Mucosa of descending colon (tissue), 3 donors: ENCODE measurements at regions not wholly inside any gene's neighbourhood (a gene's known extent, or its start where the extent isn't known, plus 50 kb on each side); places are given as distances from the start of the nearest gene placed in this dataset.

Source experiments
- ATAC-seq: fragments of 200-7000 bp; cut with Tn5 transposase; one replicate; pipeline ENCODE4 v1.9.1; 2020; ENCODE audit warnings: mild to moderate bottlenecking, moderate library complexity
- DNase-seq, 3 donors: peaks; one replicate each; pipeline ENCODE4 v3.0.0-alpha.2; 2020
- H3K36me3 ChIP-seq: fragments of 200-600 bp; one replicate; pipeline ENCODE4 v1.8.0; 2021; ENCODE audit warnings: low read depth, mild to moderate bottlenecking
- H3K4me1 ChIP-seq: fragments of 200-600 bp; one replicate; pipeline ENCODE4 v1.8.0; 2021; ENCODE audit warnings: low read depth, mild to moderate bottlenecking
- H3K4me3 ChIP-seq: fragments of 200-600 bp; one replicate; pipeline ENCODE4 v1.8.0; 2021; ENCODE audit warnings: mild to moderate bottlenecking
- H3K9me3 ChIP-seq: fragments of 200-600 bp; one replicate; pipeline ENCODE4 v1.8.0; 2021; ENCODE audit warnings: mild to moderate bottlenecking
- intact Hi-C, 2 donors: fragments of 100-400 bp; cut with DNase I in 1 of 2; cut with micrococcal nuclease in 1 of 2; formaldehyde crosslinking; loops; one replicate each; pipeline versions ENCODE4 v1.11.0 to v1.11.1; 2022; cut with DNase I, micrococcal nuclease
- TF ChIP-seq, protein P1 (sequence below): fragments of 200-600 bp; IDR thresholded peaks from one replicate; pipeline ENCODE4 v1.8.0; 2022; ENCODE audit warnings: antibody characterized with exemption, mild to moderate bottlenecking
- donor health status: DM: no; HTN: no; CAD: no; lungs with moderate emphysema.
- donor health status: DM: no; HTN: no; CAD: no.
- donor health status: DM: no; HTN: yes; CAD: no.

- Histone ChIP-seq H3K4me1 (no peaks in the 10 kb centered on the region), H3K36me3 (no peaks in the 10 kb centered on the region), H3K9me3 (no peaks in the 10 kb centered on the region), H3K4me3 (no peak overlapping the region)
- TF ChIP-seq, protein P1, sequence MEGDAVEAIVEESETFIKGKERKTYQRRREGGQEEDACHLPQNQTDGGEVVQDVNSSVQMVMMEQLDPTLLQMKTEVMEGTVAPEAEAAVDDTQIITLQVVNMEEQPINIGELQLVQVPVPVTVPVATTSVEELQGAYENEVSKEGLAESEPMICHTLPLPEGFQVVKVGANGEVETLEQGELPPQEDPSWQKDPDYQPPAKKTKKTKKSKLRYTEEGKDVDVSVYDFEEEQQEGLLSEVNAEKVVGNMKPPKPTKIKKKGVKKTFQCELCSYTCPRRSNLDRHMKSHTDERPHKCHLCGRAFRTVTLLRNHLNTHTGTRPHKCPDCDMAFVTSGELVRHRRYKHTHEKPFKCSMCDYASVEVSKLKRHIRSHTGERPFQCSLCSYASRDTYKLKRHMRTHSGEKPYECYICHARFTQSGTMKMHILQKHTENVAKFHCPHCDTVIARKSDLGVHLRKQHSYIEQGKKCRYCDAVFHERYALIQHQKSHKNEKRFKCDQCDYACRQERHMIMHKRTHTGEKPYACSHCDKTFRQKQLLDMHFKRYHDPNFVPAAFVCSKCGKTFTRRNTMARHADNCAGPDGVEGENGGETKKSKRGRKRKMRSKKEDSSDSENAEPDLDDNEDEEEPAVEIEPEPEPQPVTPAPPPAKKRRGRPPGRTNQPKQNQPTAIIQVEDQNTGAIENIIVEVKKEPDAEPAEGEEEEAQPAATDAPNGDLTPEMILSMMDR = no peak
- no peak for DNase-seq
- intact Hi-C loops = no loop called here
- ATAC-seq = no peak
These were observed 535.8 kb upstream of the KLHL1 start for GRCh38 chr13:70644052-70644451.

DNA sequence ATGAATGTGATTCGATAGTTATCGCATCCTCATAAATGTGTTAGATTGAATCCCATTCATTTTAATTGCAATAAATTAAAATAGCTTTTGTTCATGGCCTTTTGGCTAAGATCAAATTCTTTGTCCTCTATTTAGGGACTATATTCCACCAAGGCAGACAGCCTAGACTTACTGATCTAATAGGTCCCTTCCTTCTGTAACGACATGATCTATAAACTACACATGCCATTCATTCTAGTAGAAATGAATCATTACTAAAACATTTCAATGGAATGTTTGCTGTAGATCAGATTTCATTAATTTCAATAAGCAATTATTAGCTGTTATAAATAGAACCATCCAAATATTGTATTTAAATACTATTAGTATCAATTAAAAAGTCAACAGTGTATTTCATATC, 526.6 kb upstream of the KLHL1 start:
- no peaks in the 10 kb centered on the region for H3K4me1 ChIP-seq
- intact Hi-C loops = no loop called here
- H3K4me3 ChIP-seq = no peak overlapping the region
- TF ChIP-seq, protein P1 = no peak
- H3K9me3 ChIP-seq = no peaks in the 10 kb centered on the region
- no peaks in the 10 kb centered on the region for H3K36me3 ChIP-seq
- no peak for DNase-seq
- ATAC-seq = no peak

- intact Hi-C loops = no loop called here
- TF ChIP-seq, protein P1 = no peak
- no peak for DNase-seq
- Histone ChIP-seq H3K4me1 (no peaks in the 10 kb centered on the region), H3K36me3 (no peaks in the 10 kb centered on the region), H3K9me3 (no peaks in the 10 kb centered on the region), H3K4me3 (no peak overlapping the region)
- ATAC-seq = no peak
These were observed 522.0 kb upstream of the KLHL1 start for GRCh38 chr13:70630247-70630646.

DNA sequence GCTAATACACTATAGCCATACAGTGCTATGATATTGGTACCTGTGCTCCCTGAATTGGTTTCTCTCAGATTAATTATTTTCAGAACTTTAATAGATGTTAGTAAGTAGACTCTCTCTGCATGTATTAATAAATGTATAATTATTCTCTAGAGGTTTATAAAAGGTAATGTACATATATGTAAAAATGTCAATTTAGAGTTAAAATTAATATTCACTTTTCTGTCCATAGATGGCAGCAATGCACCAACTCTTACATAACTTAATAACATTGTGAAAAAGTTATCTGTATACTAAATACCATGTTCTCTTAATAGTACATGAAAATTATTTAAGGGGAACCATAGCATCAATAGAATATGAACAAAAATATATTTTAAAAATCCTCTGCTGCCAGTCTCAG, 515.0 kb upstream of the KLHL1 start:
- intact Hi-C loops = loop anchor here in 1 of 2 donors (10.0 kb wide), 1 partner anchor 342 kb away; no protein-coding TSS in a partner anchor
- H3K9me3 ChIP-seq = no peaks in the 10 kb centered on the region
- H3K4me3 ChIP-seq = no peak overlapping the region
- ATAC-seq (no peak), DNase-seq (no peak)
- no peaks in the 10 kb centered on the region for H3K36me3 ChIP-seq
- TF ChIP-seq, protein P1 = no peak
- H3K4me1 ChIP-seq = no peaks in the 10 kb centered on the region

- no peak overlapping the region for H3K4me3 ChIP-seq
- intact Hi-C loops = loop anchor here in 1 of 2 donors (10.0 kb wide), 1 partner anchor 342 kb away; no protein-coding TSS in a partner anchor
- DNase-seq (no peak), ATAC-seq (no peak)
- H3K9me3 ChIP-seq = no peaks in the 10 kb centered on the region
- H3K36me3 ChIP-seq = no peaks in the 10 kb centered on the region
- H3K4me1 ChIP-seq = no peaks in the 10 kb centered on the region
- TF ChIP-seq, protein P1 = no peak
These were observed 514.5 kb upstream of the KLHL1 start for GRCh38 chr13:70622796-70623195.

DNA sequence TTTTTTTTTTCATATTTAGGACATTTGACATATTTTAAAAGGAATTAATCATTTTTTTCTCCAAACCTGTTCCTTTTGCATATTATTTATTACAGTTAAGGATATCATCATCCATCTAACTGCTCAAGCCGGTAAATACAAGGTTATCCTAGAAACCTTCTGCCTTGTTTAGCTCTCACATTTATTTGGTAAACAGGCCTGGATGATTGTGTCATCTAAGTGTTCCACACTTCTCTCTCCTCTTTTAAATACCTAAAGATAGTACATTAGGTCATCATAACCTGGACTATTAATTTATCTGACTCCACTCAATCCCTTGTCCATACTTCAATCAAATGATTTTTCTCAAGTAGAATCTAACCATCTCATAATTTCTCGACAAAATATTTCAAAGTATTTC, 511.7 kb upstream of the KLHL1 start:
- Histone ChIP-seq H3K9me3 (no peaks in the 10 kb centered on the region), H3K4me1 (no peaks in the 10 kb centered on the region), H3K36me3 (no peaks in the 10 kb centered on the region), H3K4me3 (no peak overlapping the region)
- no peak for ATAC-seq
- TF ChIP-seq, protein P1 = no peak
- DNase-seq = no peak
- intact Hi-C loops = loop anchor here in 1 of 2 donors (10.0 kb wide), 1 partner anchor 345 kb away; no protein-coding TSS in a partner anchor
